Peyer's patch (tissue), 4 donors: ENCODE measurements at regions not wholly inside any gene's neighbourhood (a gene's known extent, or its start where the extent isn't known, plus 50 kb on each side); places are given as distances from the start of the nearest gene placed in this dataset.

ENCODE experiments used
- DNase-seq, 3 donors: peaks; one replicate each; pipeline ENCODE4 v3.0.0-alpha.2; 2017 to 2019
- H3K27ac ChIP-seq, 4 donors: fragments of 200-600 bp; sonication (generic); one replicate each; pipeline ENCODE4 v1.5.1; 2016 to 2019
- H3K27me3 ChIP-seq, 2 donors: fragments of 200-600 bp; sonication (generic); one replicate each; pipeline ENCODE4 v1.5.1; 2019
- H3K36me3 ChIP-seq, 3 donors: fragments of 200-600 bp; sonication (generic); one replicate each; pipeline ENCODE4 v1.5.1; 2016 to 2019
- H3K4me1 ChIP-seq, 4 donors: fragments of 200-600 bp; sonication (generic); one replicate each; pipeline ENCODE4 v1.5.1; 2016 to 2019
- H3K4me3 ChIP-seq, 4 donors: fragments of 200-600 bp; sonication (generic); 1 replicate in 3 of 4; 2 replicates in 1 of 4; pipeline ENCODE4 v1.5.1; 2016 to 2019; ENCODE audit warnings: mild to moderate bottlenecking in 1 of 4
- H3K9me3 ChIP-seq, 4 donors: fragments of 200-600 bp; sonication (generic); one replicate each; pipeline ENCODE4 v1.5.1; 2016 to 2019; ENCODE audit warnings: mild to moderate bottlenecking in 1 of 4
- POLR2A ChIP-seq, 2 donors: fragments of 450-650 bp; IDR thresholded peaks; one replicate each; pipeline ENCODE4 v1.5.1; 2017; ENCODE audit warnings: antibody characterized with exemption in 2 of 2, mild to moderate bottlenecking in 2 of 2, moderate library complexity in 2 of 2
- TF ChIP-seq, protein P1 (sequence below), 6 experiments: fragments of 450-650 bp in 4 of 6; fragments of 200-600 bp in 2 of 6; sonication (generic) in 1 of 6; IDR thresholded peaks; one replicate each; pipeline ENCODE4 v1.5.1; 2017 to 2019; ENCODE audit warnings: antibody characterized with exemption in 6 of 6, mild to moderate bottlenecking in 3 of 6, moderate library complexity in 1 of 6

DNA sequence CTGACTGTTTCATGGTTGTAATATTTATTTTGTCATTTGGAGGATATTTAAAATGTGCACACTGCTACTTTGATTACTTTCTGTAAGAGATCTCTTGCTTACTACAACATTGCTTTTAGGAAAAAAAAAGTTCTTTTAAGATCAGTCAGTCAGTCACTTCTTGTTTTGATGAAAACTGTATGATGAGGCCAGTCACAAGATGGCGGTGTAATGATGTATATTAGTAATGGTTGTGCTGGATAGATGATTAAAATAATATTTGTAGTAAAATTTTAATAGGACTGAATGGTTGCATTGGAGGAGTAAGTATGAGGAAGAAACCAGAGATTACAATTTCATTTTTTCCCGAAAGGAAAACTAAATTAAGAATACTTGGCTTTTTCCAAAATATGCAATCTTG lies 2411.1 kb downstream of the PCDH9 start:
- no peak overlapping the region for H3K27ac ChIP-seq
- H3K4me3 ChIP-seq: no peak overlapping the region
- DNase-seq: no peak
- H3K9me3 ChIP-seq: no peaks in the 10 kb centered on the region
- TF ChIP-seq POLR2A (IDR thresholded peaks at IDR 0.05): no peak
- TF ChIP-seq, protein P1, sequence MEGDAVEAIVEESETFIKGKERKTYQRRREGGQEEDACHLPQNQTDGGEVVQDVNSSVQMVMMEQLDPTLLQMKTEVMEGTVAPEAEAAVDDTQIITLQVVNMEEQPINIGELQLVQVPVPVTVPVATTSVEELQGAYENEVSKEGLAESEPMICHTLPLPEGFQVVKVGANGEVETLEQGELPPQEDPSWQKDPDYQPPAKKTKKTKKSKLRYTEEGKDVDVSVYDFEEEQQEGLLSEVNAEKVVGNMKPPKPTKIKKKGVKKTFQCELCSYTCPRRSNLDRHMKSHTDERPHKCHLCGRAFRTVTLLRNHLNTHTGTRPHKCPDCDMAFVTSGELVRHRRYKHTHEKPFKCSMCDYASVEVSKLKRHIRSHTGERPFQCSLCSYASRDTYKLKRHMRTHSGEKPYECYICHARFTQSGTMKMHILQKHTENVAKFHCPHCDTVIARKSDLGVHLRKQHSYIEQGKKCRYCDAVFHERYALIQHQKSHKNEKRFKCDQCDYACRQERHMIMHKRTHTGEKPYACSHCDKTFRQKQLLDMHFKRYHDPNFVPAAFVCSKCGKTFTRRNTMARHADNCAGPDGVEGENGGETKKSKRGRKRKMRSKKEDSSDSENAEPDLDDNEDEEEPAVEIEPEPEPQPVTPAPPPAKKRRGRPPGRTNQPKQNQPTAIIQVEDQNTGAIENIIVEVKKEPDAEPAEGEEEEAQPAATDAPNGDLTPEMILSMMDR (IDR thresholded peaks at IDR 0.05): no peak
- H3K4me1 ChIP-seq: no peaks in the 10 kb centered on the region
- no peaks in the 10 kb centered on the region for H3K27me3 ChIP-seq
- no peaks in the 10 kb centered on the region for H3K36me3 ChIP-seq

DNA sequence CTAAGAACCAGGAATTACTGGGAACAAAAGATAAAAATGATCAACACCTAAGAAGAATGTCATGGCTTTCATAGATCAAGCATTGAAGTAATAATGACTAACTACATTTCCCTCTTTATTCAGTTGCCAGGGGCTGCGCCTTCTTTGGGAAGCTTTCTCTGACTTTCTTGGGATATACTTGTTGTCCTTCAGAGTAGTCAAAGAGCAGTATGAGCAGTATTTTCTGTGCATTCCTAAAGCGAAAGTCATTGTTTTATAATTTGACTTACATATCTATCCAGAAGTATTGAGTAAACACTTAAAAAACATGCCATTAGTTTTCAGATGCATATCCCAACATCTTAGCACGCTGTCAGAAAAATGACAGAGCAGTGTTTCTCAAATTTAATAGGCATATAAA lies 2412.4 kb downstream of the PCDH9 start:
- no peaks in the 10 kb centered on the region for H3K36me3 ChIP-seq
- TF ChIP-seq POLR2A (IDR thresholded peaks at IDR 0.05): no peak
- TF ChIP-seq, protein P1 (IDR thresholded peaks at IDR 0.05): no peak
- no peak overlapping the region for H3K4me3 ChIP-seq
- no peak for DNase-seq
- no peaks in the 10 kb centered on the region for H3K9me3 ChIP-seq
- no peaks in the 10 kb centered on the region for H3K4me1 ChIP-seq
- no peaks in the 10 kb centered on the region for H3K27me3 ChIP-seq
- H3K27ac ChIP-seq: no peak overlapping the region

DNA sequence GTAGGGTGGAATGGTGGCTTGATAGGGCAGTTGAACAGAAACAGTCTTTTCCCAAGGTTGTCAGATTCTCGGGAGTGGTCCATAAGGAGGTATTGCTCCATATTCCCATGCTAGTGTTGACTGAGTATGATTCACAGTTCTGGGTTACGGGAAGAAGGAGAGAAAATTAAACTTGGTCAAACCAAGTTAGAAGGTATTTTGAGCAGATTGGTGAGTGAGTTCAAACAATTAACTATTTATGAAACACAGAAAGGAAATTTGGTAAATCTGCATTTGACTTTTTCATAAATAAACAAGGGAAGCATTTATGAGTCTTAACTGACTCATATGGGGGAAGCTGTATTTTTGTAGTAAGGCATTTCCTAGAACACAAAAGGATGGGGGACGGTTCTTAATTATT lies 2419.4 kb downstream of the PCDH9 start:
- H3K9me3 ChIP-seq: no peaks in the 10 kb centered on the region
- TF ChIP-seq POLR2A (IDR thresholded peaks at IDR 0.05): no peak
- TF ChIP-seq, protein P1 (IDR thresholded peaks at IDR 0.05): no peak
- H3K27me3 ChIP-seq: no peaks in the 10 kb centered on the region
- H3K27ac ChIP-seq: no peak overlapping the region
- H3K4me1 ChIP-seq: no peaks in the 10 kb centered on the region
- H3K4me3 ChIP-seq: no peak overlapping the region
- DNase-seq: no peak
- H3K36me3 ChIP-seq: no peaks in the 10 kb centered on the region

DNA sequence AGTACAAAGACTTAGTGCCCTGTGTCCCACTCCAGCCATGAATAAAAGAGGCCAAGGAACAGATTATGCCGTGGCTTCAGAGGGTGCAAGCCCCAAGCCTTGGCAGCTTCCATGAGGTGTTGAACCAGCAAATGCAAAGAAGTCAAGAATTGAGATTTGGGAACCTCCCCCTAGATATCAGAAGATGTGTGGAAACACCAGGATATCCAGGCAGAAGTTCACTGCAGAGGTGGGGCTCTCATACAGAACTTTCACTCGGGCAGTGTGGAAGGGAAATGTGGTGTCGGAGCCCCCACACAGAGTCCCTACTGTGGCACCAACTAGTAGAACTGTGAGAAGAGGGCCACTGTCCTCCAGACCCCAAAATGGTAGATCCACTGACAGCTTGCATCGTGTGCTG lies 2421.4 kb downstream of the PCDH9 start:
- H3K4me3 ChIP-seq: no peak overlapping the region
- no peak for TF ChIP-seq POLR2A (IDR thresholded peaks at IDR 0.05)
- TF ChIP-seq, protein P1 (IDR thresholded peaks at IDR 0.05): no peak
- no peak for DNase-seq
- H3K9me3 ChIP-seq: no peaks in the 10 kb centered on the region
- H3K27ac ChIP-seq: no peak overlapping the region
- H3K4me1 ChIP-seq: no peaks in the 10 kb centered on the region
- no peaks in the 10 kb centered on the region for H3K27me3 ChIP-seq
- no peaks in the 10 kb centered on the region for H3K36me3 ChIP-seq

DNA sequence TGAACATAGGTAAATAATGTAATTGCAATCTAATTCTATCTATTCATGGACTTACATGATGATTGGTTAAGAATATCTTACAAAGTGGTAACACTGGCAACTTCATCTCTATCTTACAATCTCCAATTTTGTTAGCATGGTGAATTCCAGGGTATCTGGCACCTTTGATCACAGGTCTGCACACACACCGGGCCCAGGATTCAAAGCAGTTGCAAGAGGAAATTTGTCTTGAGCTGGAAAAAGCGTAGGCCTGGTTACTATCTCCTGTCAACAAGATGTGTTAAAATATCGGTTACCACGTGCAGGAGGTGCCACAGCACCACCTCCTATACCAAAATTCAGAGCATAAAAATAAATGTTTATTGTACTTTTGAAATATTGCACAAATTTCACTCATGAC lies 2428.4 kb downstream of the PCDH9 start:
- TF ChIP-seq, protein P1 (IDR thresholded peaks at IDR 0.05): no peak
- TF ChIP-seq POLR2A (IDR thresholded peaks at IDR 0.05): no peak
- H3K9me3 ChIP-seq: no peaks in the 10 kb centered on the region
- no peaks in the 10 kb centered on the region for H3K4me1 ChIP-seq
- no peak overlapping the region for H3K4me3 ChIP-seq
- no peak overlapping the region for H3K27ac ChIP-seq
- no peaks in the 10 kb centered on the region for H3K27me3 ChIP-seq
- no peaks in the 10 kb centered on the region for H3K36me3 ChIP-seq
- no peak for DNase-seq

DNA sequence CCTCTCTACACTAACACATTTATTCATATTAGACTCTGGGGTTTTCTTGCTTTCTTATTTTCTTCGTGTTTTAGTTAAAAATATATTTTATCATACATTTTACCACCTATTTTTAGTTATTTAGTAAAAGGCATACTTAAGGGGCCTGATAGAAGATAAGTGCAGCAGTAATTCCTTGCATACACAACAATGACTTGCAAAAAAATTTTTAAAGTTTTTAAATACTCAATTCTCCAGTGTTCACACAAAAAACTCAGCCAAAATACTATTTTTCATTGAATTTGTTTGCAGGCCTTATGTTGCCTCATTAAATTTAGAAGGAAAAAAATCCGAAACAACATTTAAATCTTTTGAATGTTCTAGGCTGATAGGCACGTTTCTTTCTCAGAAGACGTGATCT lies 2431.7 kb downstream of the PCDH9 start:
- no peaks in the 10 kb centered on the region for H3K4me1 ChIP-seq
- TF ChIP-seq, protein P1 (IDR thresholded peaks at IDR 0.05): no peak
- TF ChIP-seq POLR2A (IDR thresholded peaks at IDR 0.05): no peak
- no peak for DNase-seq
- no peaks in the 10 kb centered on the region for H3K36me3 ChIP-seq
- H3K9me3 ChIP-seq: no peaks in the 10 kb centered on the region
- no peak overlapping the region for H3K4me3 ChIP-seq
- no peak overlapping the region for H3K27ac ChIP-seq
- no peaks in the 10 kb centered on the region for H3K27me3 ChIP-seq
